Ovary (tissue), 7 donors: ENCODE measurements at regions not wholly inside any gene's neighbourhood (a gene's known extent, or its start where the extent isn't known, plus 50 kb on each side); places are given as distances from the start of the nearest gene placed in this dataset.
"Not testable (repeated sequence)": the region's sequence is repeated elsewhere in the genome, so short reads cannot be mapped to it uniquely, and the experiment has no call there.

Experiments used
- DNase-seq, 5 donors: peaks; one replicate each; pipeline ENCODE4 v3.0.0-alpha.2; 2019 to 2020
- H3K27ac ChIP-seq, 2 donors: fragments of 200-600 bp; one replicate each; pipeline versions ENCODE4 v1.5.1 to v1.8.0; 2019 to 2022
- H3K27me3 ChIP-seq: fragments of 200-600 bp; one replicate; pipeline ENCODE4 v1.8.0; 2022
- H3K36me3 ChIP-seq: fragments of 200-600 bp; sonication (generic); one replicate; pipeline ENCODE4 v1.5.1; 2019
- H3K4me1 ChIP-seq: one replicate; pipeline ENCODE4 v1.8.1; 2013; ENCODE audit warnings: mild to moderate bottlenecking, moderate library complexity; ENCODE audit not compliant: insufficient read depth
- H3K4me3 ChIP-seq: fragments of 200-600 bp; sonication (generic); one replicate; pipeline ENCODE4 v1.5.1; 2017
- H3K9me3 ChIP-seq, 2 donors: fragments of 200-600 bp in 1 of 2; sonication (generic) in 1 of 2; one replicate each; pipeline versions ENCODE4 v1.5.1 to v1.8.1; 2013 to 2019; ENCODE audit warnings: mild to moderate bottlenecking in 1 of 2, moderate library complexity in 1 of 2
- EP300 ChIP-seq: sonication (generic); formaldehyde crosslinking; IDR thresholded peaks from one replicate; pipeline ENCODE4 v1.6.1; 2017; ENCODE audit warnings: antibody characterized with exemption
- POLR2A ChIP-seq: fragments of 450-650 bp; IDR thresholded peaks from one replicate; pipeline ENCODE4 v1.6.1; 2017; ENCODE audit warnings: antibody characterized with exemption, mild to moderate bottlenecking, moderate library complexity
- WGBS, 3 donors: extraction: QIAGEN DNeasy Blood & Tissue Kit in 1 of 3; methylation state at CpG; one replicate each; pipeline versions ENCODE4 v1.1.5 to v1.1.7; 2013 to 2017; 5-methylcytosine and 5-hydroxymethylcytosine counted together
- intact Hi-C, 4 donors: fragments of 100-400 bp; cut with DNase I; formaldehyde crosslinking; loops; one replicate each; pipeline versions ENCODE4 v1.11.0 to v1.15.1; 2022 to 2023
- TF ChIP-seq, protein P1 (sequence below), 3 donors: fragments of 450-650 bp in 2 of 3; fragments of 200-600 bp in 1 of 3; IDR thresholded peaks; one replicate each; pipeline versions ENCODE4 v1.5.1 to v1.8.0; 2016 to 2022; ENCODE audit warnings: antibody characterized with exemption in 3 of 3, mild to moderate bottlenecking in 1 of 3
- donor health status: DM: no; HTN: no; CAD: no; lungs with moderate emphysema.
- donor health status: DM: no; HTN: no; CAD: no.
- donor health status: Bipolar disorder and iron deficiency.
- donor health status: DM: no; HTN: no; CAD: no.
- donor health status: DM: yes; HTN: yes; CAD: no.

GRCh38 chrX:65933085-65933589, 106.7 kb downstream of the VSIG4 start:
- WGBS, 3 donors, result 84 to 89% (median 87%) methylated on average over 2 of the region's 2 CpGs
- TF ChIP-seq, protein P1, sequence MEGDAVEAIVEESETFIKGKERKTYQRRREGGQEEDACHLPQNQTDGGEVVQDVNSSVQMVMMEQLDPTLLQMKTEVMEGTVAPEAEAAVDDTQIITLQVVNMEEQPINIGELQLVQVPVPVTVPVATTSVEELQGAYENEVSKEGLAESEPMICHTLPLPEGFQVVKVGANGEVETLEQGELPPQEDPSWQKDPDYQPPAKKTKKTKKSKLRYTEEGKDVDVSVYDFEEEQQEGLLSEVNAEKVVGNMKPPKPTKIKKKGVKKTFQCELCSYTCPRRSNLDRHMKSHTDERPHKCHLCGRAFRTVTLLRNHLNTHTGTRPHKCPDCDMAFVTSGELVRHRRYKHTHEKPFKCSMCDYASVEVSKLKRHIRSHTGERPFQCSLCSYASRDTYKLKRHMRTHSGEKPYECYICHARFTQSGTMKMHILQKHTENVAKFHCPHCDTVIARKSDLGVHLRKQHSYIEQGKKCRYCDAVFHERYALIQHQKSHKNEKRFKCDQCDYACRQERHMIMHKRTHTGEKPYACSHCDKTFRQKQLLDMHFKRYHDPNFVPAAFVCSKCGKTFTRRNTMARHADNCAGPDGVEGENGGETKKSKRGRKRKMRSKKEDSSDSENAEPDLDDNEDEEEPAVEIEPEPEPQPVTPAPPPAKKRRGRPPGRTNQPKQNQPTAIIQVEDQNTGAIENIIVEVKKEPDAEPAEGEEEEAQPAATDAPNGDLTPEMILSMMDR (IDR thresholded peaks at IDR 0.05), result no peak
- TF ChIP-seq POLR2A, result no peak
- TF ChIP-seq EP300, result no peak

DNA sequence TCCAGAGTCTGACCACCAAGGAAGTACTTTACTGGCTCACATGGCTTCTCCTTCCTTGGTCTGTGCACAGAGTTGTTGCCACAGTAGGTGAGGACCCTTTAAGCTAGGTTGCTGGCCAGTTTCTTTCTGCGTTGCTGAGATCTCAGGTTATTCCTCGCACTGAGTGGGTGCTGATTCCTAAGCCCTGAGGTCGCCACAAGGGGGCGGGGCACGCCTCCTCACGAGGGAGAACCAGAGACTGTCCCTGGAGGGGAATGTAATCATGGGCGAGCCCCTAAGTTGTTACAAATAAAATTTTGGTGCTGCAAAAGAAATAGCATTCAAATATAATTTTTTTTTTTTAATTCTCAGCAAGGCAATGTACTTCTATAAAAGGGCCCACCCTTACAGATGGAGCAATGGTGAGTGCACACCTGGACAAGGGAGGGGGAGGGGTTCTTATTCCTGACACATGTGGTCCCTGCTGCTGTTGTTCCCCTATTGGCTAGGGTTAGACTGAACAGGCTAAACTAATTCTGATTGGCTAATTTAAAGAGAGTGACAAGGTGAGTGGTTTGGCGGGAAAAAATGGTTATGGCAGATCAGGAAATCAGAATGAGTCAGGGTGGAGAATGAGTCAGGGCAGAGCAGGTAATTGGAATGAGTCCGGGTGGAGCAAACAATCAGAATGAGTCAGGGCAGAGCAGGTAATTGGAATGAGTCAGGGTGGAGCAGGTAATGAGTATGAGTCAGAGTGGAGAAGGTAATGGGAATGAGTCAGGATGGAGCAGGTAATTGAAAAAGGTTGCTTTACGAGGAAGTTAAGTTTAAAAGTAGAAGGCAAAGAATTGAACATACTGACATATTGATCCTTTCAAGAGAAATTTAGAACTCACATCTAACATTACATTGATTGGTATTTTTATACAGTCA, 107.5 kb downstream of the VSIG4 start:
- no peak overlapping the region for H3K4me3 ChIP-seq
- no peaks in the 10 kb centered on the region for H3K4me1 ChIP-seq
- WGBS, 3 donors, result 65 to 70% (median 67%) methylated on average over 10 of the region's 10 CpGs
- no peaks in the 10 kb centered on the region for H3K9me3 ChIP-seq
- DNase-seq, result no peak
- intact Hi-C loops, result no loop called here
- no peak overlapping the region for H3K27ac ChIP-seq
- H3K27me3 ChIP-seq, result no peaks in the 10 kb centered on the region
- H3K36me3 ChIP-seq, result no peaks in the 10 kb centered on the region
- TF ChIP-seq, protein P1 (IDR thresholded peaks at IDR 0.05), result no peak
- TF ChIP-seq POLR2A (no peak), EP300 (no peak)

More at GRCh38 chrX:65933085-65933589, 106.7 kb downstream of the VSIG4 start:
- Histone ChIP-seq H3K4me3 (no peak overlapping the region), H3K27me3 (no peaks in the 10 kb centered on the region), H3K9me3 (no peaks in the 10 kb centered on the region), H3K4me1 (no peaks in the 10 kb centered on the region), H3K36me3 (no peaks in the 10 kb centered on the region), H3K27ac (no peak overlapping the region)
- no peak for DNase-seq
- intact Hi-C loops, result no loop called here

- 27 to 40% (median 34%) methylated on average over 5 of the region's 5 CpGs for WGBS, 3 donors
- intact Hi-C loops, result no loop called here
Measured at GRCh38 chrX:65928522-65928921, 111.4 kb downstream of the VSIG4 start.

DNA sequence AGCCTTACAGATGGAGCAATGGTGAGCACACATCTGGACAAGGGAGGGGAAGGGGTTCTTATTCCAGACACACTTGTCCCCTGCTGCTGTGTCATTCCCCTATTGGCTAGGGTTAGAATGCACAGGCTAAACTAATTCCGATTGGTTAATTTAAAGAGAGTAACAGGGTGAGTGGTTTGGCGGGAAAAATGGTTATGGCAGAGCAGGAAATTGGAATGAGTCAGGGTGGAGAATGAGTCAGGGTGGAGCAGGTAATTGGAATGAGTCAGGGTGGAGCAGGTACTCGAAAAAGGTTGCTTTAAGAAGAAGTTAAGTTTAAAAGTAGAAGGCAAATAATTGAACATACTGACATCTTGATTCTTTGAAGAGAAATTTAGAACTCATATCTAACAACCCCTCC, 112.5 kb downstream of the VSIG4 start:
- intact Hi-C loops, H3K27ac ChIP-seq, H3K4me1 ChIP-seq, H3K36me3 ChIP-seq, H3K9me3 ChIP-seq, DNase-seq, H3K27me3 ChIP-seq, H3K4me3 ChIP-seq: not testable (repeated sequence)
- whole genome bisulfite sequencing, 3 donors, result 63 to 69% (median 65%) methylated on average over 3 of the region's 3 CpGs

More at GRCh38 chrX:65928522-65928921, 111.4 kb downstream of the VSIG4 start:
- Histone ChIP-seq H3K27ac (no peak overlapping the region), H3K4me3 (no peak overlapping the region), H3K9me3 (no peaks in the 10 kb centered on the region), H3K27me3 (no peaks in the 10 kb centered on the region), H3K4me1 (no peaks in the 10 kb centered on the region), H3K36me3 (no peaks in the 10 kb centered on the region)
- DNase-seq, result no peak
- no peak for TF ChIP-seq EP300
- TF ChIP-seq, protein P1 (IDR thresholded peaks at IDR 0.05), result no peak
- no peak for TF ChIP-seq POLR2A
